ENCODE measurements at regions not wholly inside any gene's neighbourhood (a gene's known extent, or its start where the extent isn't known, plus 50 kb on each side); places are given as distances from the start of the nearest gene placed in this dataset.

- DNase-seq: peak in 1 of 3 donors; percentile 39
- ATAC-seq: peak; percentile 20
Observed at GRCh38 chr17:83173914-83174361, 94.5 kb downstream of the METRNL start.

DNA sequence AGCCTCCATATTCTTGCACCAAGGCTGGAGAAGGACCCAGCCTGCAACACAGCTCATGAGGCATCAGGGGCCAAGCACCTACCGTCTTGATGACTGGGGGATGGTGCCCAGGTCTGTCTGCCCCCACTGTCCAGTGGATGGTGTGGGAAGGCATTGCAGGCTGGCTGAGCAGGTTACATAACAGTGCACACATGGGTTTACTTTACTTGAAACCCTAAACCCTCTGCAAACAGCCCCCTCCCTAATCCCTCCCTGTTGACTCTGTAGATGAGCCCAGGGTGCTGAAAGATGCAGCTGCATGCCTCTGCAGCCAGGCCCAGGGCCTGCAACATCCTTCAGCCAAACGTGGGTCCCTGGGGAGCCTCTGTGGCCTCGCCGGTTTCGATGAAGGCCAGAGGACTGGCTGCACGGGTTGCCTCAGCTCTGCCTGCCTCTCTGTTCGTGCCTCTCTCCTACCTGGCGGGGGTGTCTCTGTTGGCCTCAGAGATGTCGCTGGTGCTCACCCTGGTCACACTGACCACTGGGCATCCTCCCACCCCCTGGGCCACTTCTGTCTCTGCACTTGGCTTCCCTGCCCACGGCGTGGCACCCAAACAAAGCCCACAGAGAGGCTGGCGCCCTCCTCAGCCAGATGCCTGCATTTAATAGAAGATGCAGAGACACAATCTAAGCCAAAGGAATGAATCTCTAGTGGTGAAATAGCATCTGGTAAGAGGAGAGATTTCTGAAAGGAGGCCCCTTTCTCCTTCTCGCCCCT is 95.1 kb downstream of the METRNL start:
- intact Hi-C loops (cut with DNase I, micrococcal nuclease): no loop called here
- DNase-seq: peak in 1 of 3 donors; percentile 57
- ATAC-seq: no peak
- no peaks in the 10 kb centered on the region for H3K9me3 ChIP-seq
- no peaks in the 10 kb centered on the region for H3K4me1 ChIP-seq (ENCODE audit: low read depth)
- H3K36me3 ChIP-seq (ENCODE audit: low read depth): no peaks in the 10 kb centered on the region
- H3K4me3 ChIP-seq: no peak overlapping the region
- TF ChIP-seq, protein P1, sequence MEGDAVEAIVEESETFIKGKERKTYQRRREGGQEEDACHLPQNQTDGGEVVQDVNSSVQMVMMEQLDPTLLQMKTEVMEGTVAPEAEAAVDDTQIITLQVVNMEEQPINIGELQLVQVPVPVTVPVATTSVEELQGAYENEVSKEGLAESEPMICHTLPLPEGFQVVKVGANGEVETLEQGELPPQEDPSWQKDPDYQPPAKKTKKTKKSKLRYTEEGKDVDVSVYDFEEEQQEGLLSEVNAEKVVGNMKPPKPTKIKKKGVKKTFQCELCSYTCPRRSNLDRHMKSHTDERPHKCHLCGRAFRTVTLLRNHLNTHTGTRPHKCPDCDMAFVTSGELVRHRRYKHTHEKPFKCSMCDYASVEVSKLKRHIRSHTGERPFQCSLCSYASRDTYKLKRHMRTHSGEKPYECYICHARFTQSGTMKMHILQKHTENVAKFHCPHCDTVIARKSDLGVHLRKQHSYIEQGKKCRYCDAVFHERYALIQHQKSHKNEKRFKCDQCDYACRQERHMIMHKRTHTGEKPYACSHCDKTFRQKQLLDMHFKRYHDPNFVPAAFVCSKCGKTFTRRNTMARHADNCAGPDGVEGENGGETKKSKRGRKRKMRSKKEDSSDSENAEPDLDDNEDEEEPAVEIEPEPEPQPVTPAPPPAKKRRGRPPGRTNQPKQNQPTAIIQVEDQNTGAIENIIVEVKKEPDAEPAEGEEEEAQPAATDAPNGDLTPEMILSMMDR (IDR thresholded peaks at IDR 0.05): no peak

More at GRCh38 chr17:83173914-83174361, 94.5 kb downstream of the METRNL start:
- TF ChIP-seq, protein P1 (IDR thresholded peaks at IDR 0.05): no peak
- no peaks in the 10 kb centered on the region for H3K4me1 ChIP-seq (ENCODE audit: low read depth)
- intact Hi-C loops (cut with DNase I, micrococcal nuclease): no loop called here
- H3K4me3 ChIP-seq: no peak overlapping the region
- no peaks in the 10 kb centered on the region for H3K9me3 ChIP-seq
- H3K36me3 ChIP-seq (ENCODE audit: low read depth): no peaks in the 10 kb centered on the region

DNA sequence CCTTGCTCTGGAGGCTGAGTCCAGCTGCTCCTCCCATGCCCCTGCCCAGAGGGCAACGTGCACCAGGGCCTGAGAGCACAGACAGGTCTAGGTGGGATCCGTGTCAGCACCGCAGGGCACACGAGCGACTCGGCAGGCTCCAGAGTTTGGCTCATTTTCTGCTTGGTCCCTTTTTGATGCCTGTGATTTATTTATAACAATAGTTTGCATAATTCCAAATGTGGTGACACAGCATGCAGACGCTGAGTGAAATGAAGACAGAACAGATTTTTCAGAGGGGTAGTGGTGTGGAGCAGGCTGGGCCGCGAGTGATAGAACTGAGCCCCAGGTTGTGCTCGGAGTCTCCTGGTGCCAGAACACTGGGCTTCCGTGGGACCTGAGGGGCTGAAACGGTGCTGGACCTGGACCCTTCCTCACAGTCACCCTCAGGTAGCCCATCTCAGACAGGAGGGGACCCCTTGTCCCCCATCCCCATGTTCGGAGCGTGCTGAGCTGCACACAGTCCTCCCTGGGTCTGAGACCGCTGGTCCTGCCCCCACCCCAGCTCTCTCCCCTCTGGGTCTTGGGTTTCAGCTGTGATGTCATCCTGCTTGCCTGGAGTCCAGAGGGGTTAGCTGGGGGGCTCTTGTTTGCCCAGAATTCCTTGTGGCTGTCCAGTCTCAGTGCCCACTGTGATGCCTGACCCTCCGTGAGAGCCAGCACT is 95.9 kb downstream of the METRNL start:
- intact Hi-C loops (cut with DNase I, micrococcal nuclease): no loop called here
- Histone ChIP-seq H3K4me3 (no peak overlapping the region), H3K9me3 (no peaks in the 10 kb centered on the region), H3K36me3 (ENCODE audit: low read depth) (no peaks in the 10 kb centered on the region), H3K4me1 (ENCODE audit: low read depth) (no peaks in the 10 kb centered on the region)
- TF ChIP-seq, protein P1 (IDR thresholded peaks at IDR 0.05): no peak
- DNase-seq (peak in 1 of 3 donors; percentile 33), ATAC-seq (no peak)

- no peak for DNase-seq
- intact Hi-C loops (cut with DNase I, micrococcal nuclease): no loop called here
- no peaks in the 10 kb centered on the region for H3K4me1 ChIP-seq (ENCODE audit: low read depth)
- H3K4me3 ChIP-seq: no peak overlapping the region
- no peaks in the 10 kb centered on the region for H3K36me3 ChIP-seq (ENCODE audit: low read depth)
- no peak for ATAC-seq
- no peaks in the 10 kb centered on the region for H3K9me3 ChIP-seq
- TF ChIP-seq, protein P1 (IDR thresholded peaks at IDR 0.05): no peak
Observed at GRCh38 chr17:83175822-83176622, 96.6 kb downstream of the METRNL start.
